ENCODE measurements at regions not wholly inside any gene's neighbourhood (a gene's known extent, or its start where the extent isn't known, plus 50 kb on each side); places are given as distances from the start of the nearest gene placed in this dataset.

DNA sequence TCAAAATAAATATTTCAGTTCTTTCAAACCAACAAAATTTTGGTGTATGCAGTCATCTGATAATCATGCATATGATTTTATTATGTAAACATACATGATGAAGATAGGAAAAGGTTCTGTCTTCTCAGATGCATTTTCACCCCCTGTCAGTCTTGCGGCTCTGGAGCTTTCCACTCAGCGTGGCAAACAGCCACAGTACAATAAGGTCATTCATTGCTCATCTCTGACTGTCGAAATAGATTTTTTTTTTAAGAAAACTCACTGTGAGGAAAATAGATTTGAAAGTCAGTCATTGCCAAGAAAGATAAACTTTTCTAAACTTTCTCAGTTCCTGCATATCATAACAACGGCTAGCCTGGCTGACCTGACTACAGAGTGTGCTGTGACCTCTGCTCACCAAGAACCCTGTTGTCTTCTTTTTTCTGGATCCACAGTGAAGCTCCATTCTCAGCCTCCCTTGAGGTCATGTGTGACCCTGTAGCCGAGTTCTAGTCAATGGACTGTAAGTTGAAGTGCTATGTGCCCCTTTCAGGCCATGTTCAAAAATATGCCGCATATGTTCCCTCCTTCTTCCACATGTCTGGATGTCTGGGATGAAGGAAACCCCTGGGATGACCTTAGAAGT, 519.6 kb downstream of the KLF5 start:
- no TSS peak for BruUV-seq (replicated peaks)
- TF ChIP-seq EZH2 (IDR thresholded peaks at IDR 0.05; ENCODE audit: low read length, unreplicated experiment) = no peak
- no peak for TF ChIP-seq EZH2phosphoT487 (IDR thresholded peaks at IDR 0.05; ENCODE audit: borderline replicate concordance, low read length)
- TF ChIP-seq, protein P1, sequence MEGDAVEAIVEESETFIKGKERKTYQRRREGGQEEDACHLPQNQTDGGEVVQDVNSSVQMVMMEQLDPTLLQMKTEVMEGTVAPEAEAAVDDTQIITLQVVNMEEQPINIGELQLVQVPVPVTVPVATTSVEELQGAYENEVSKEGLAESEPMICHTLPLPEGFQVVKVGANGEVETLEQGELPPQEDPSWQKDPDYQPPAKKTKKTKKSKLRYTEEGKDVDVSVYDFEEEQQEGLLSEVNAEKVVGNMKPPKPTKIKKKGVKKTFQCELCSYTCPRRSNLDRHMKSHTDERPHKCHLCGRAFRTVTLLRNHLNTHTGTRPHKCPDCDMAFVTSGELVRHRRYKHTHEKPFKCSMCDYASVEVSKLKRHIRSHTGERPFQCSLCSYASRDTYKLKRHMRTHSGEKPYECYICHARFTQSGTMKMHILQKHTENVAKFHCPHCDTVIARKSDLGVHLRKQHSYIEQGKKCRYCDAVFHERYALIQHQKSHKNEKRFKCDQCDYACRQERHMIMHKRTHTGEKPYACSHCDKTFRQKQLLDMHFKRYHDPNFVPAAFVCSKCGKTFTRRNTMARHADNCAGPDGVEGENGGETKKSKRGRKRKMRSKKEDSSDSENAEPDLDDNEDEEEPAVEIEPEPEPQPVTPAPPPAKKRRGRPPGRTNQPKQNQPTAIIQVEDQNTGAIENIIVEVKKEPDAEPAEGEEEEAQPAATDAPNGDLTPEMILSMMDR (conservative IDR thresholded peaks at IDR 0.05; ENCODE audit: low read depth, low read length) = no peak
- ChIA-PET CTCF (no interaction called here), POLR2A (ENCODE audit: unreplicated experiment) (interaction anchor here (0.6 kb wide), 1 partner anchor 47 kb away, joined by 3 read pairs; no protein-coding TSS in a partner anchor)
- Histone ChIP-seq H3K9me2 (replicated peaks; ENCODE audit: low read length) (no peaks in the 10 kb centered on the region), H4K20me1 (ENCODE audit: low read length) (no peaks in the 10 kb centered on the region), H3K4me3 (ENCODE audit: low read length) (no peak overlapping the region), H3F3A (ENCODE audit: low read length, unreplicated experiment) (no peaks in the 10 kb centered on the region), H3K27me3 (ENCODE audit: low read length) (no peaks in the 10 kb centered on the region), H3K36me3 (ENCODE audit: low read depth, low read length) (no peaks in the 10 kb centered on the region), H3K9me3 (ENCODE audit: low read length) (no peaks in the 10 kb centered on the region), H3K79me2 (ENCODE audit: low read length) (no peaks in the 10 kb centered on the region), H3K27ac (ENCODE audit: low read length) (no peak overlapping the region), H3K9ac (ENCODE audit: low read length) (no peak overlapping the region), H3K4me2 (ENCODE audit: low read length) (no peak overlapping the region), H2AFZ (ENCODE audit: low read length) (no peak overlapping the region), H3K4me1 (ENCODE audit: insufficient read depth, low read length) (no peaks in the 10 kb centered on the region)
- ATAC-seq (no peak), DNase-seq (no peak)
- intact Hi-C loops (cut with micrococcal nuclease) = no loop called here

DNA sequence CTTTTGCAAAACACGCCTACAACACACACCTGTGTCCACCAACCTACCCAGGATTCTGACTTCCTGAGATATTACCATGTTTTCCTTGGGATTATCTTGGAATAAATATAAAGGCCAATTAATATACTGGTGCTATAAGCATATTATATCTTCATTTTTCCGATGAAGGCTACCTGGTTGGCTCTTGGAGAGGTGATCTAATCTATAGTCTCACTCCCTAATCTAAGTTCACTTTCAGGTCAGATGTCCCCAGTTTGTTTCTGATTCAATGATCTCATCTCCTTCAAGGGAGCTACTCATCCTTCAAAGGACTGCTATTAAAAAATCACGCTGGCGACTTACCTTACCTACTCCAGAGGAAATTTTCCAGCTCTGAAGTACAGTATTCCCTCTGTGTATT, 517.5 kb downstream of the KLF5 start:
- H3K9me2 ChIP-seq (replicated peaks; ENCODE audit: low read length) = no peaks in the 10 kb centered on the region
- intact Hi-C loops (cut with micrococcal nuclease) = no loop called here
- TF ChIP-seq EZH2 (IDR thresholded peaks at IDR 0.05; ENCODE audit: low read length, unreplicated experiment) (no peak), EZH2phosphoT487 (IDR thresholded peaks at IDR 0.05; ENCODE audit: borderline replicate concordance, low read length) (no peak)
- TF ChIP-seq, protein P1 (conservative IDR thresholded peaks at IDR 0.05; ENCODE audit: low read depth, low read length) = no peak
- H3K27me3 ChIP-seq (ENCODE audit: low read length) = no peaks in the 10 kb centered on the region
- no peaks in the 10 kb centered on the region for H3K9me3 ChIP-seq (ENCODE audit: low read length)
- ATAC-seq (no peak), DNase-seq (no peak)
- no peak overlapping the region for H3K4me2 ChIP-seq (ENCODE audit: low read length)
- H3K4me3 ChIP-seq (ENCODE audit: low read length) = no peak overlapping the region
- BruUV-seq (replicated peaks) = no TSS peak
- no peak overlapping the region for H2AFZ ChIP-seq (ENCODE audit: low read length)
- H3K4me1 ChIP-seq (ENCODE audit: insufficient read depth, low read length) = no peaks in the 10 kb centered on the region
- H3K27ac ChIP-seq (ENCODE audit: low read length) = no peak overlapping the region
- POLR2A ChIA-PET (ENCODE audit: unreplicated experiment) = no interaction called here
- H3F3A ChIP-seq (ENCODE audit: low read length, unreplicated experiment) = no peaks in the 10 kb centered on the region
- no peak overlapping the region for H3K9ac ChIP-seq (ENCODE audit: low read length)
- no peaks in the 10 kb centered on the region for H3K79me2 ChIP-seq (ENCODE audit: low read length)
- H3K36me3 ChIP-seq (ENCODE audit: low read depth, low read length) = no peaks in the 10 kb centered on the region
- H4K20me1 ChIP-seq (ENCODE audit: low read length) = no peaks in the 10 kb centered on the region
- CTCF ChIA-PET = no interaction called here

DNA sequence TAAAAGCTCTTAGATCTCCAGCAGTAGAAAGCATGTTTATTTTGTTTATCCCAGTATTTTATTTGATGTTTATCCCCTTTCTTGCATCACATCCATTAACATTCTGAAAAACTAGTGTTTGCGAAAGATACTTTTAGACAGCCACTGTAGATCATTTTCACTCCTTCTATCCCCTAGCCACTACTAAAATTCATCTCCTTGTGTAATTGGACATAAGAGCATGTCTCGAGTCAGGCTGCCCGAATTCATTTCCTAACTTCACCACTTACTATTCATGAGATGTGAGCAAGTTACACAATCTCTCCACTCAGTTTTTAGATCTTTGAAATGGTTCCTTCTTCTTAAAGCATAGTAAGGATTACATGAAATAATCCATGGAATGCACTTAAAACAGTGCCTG, 514.0 kb downstream of the KLF5 start:
- no peak for TF ChIP-seq EZH2 (IDR thresholded peaks at IDR 0.05; ENCODE audit: low read length, unreplicated experiment)
- TF ChIP-seq EZH2phosphoT487 (IDR thresholded peaks at IDR 0.05; ENCODE audit: borderline replicate concordance, low read length) = no peak
- TF ChIP-seq, protein P1 (conservative IDR thresholded peaks at IDR 0.05; ENCODE audit: low read depth, low read length) = no peak
- ATAC-seq (no peak), DNase-seq (no peak)
- no peaks in the 10 kb centered on the region for H3K9me2 ChIP-seq (replicated peaks; ENCODE audit: low read length)
- no peak overlapping the region for H2AFZ ChIP-seq (ENCODE audit: low read length)
- H3K4me2 ChIP-seq (ENCODE audit: low read length) = no peak overlapping the region
- no peak overlapping the region for H3K9ac ChIP-seq (ENCODE audit: low read length)
- H3K4me3 ChIP-seq (ENCODE audit: low read length) = no peak overlapping the region
- no peaks in the 10 kb centered on the region for H3K9me3 ChIP-seq (ENCODE audit: low read length)
- H3K27ac ChIP-seq (ENCODE audit: low read length) = no peak overlapping the region
- H3K4me1 ChIP-seq (ENCODE audit: insufficient read depth, low read length) = no peaks in the 10 kb centered on the region
- no peaks in the 10 kb centered on the region for H3K27me3 ChIP-seq (ENCODE audit: low read length)
- no peaks in the 10 kb centered on the region for H3K36me3 ChIP-seq (ENCODE audit: low read depth, low read length)
- ChIA-PET POLR2A (ENCODE audit: unreplicated experiment) (no interaction called here), CTCF (no interaction called here)
- intact Hi-C loops (cut with micrococcal nuclease) = no loop called here
- no peaks in the 10 kb centered on the region for H4K20me1 ChIP-seq (ENCODE audit: low read length)
- H3K79me2 ChIP-seq (ENCODE audit: low read length) = no peaks in the 10 kb centered on the region
- BruUV-seq (replicated peaks) = no TSS peak
- no peaks in the 10 kb centered on the region for H3F3A ChIP-seq (ENCODE audit: low read length, unreplicated experiment)

Measured in PC-3 (cell line).